PC-3 (cell line): ENCODE measurements at regions not wholly inside any gene's neighbourhood (a gene's known extent, or its start where the extent isn't known, plus 50 kb on each side); places are given as distances from the start of the nearest gene placed in this dataset.

ENCODE experiments used
- ATAC-seq: fragments of 200-7000 bp; cut with Tn5 transposase; 2 replicates; pipeline ENCODE4 v1.9.1; 2020; ENCODE audit warnings: mild to moderate bottlenecking, moderate library complexity
- BruUV-seq: library from RNA; stranded (reverse); fragments of 400-500 nt; replicated peaks from 2 replicates; lab custom pipeline; 2021; lab: Mats Ljungman, UMichigan
- CTCF ChIA-PET: fragments of 300-600 bp; sonication (Branson Sonifier 250); formaldehyde crosslinking; loops from one replicate; lab custom pipeline; 2022; ENCODE audit warnings: antibody characterized with exemption; lab: Charles Lee
- POLR2A ChIA-PET: fragments of 300-600 bp; sonication (Branson Sonifier 250); formaldehyde crosslinking; loops from one replicate; lab custom pipeline; 2022; ENCODE audit warnings: antibody characterized with exemption; ENCODE audit not compliant: unreplicated experiment; lab: Charles Lee
- DNase-seq: peaks from one replicate; pipeline ENCODE4 v3.0.0-alpha.2; 2015
- H2AFZ ChIP-seq: fragments of 300-600 bp; sonication (generic); 2 replicates; pipeline ENCODE4 v1.6.0; 2016; ENCODE audit warnings: antibody characterized with exemption, low read length
- H3F3A ChIP-seq: fragments of 300-600 bp; sonication (generic); one replicate; pipeline ENCODE4 v1.6.0; 2017; ENCODE audit warnings: antibody characterized with exemption, low read length, control low read depth, mild to moderate bottlenecking; ENCODE audit not compliant: unreplicated experiment
- H3K27ac ChIP-seq: fragments of 300-600 bp; sonication (generic); 2 replicates; pipeline ENCODE4 v1.5.1; 2016; ENCODE audit warnings: mild to moderate bottlenecking, low read length
- H3K27me3 ChIP-seq: fragments of 300-600 bp; sonication (generic); 2 replicates; pipeline ENCODE4 v1.6.1; 2016; ENCODE audit warnings: low read length, mixed read lengths
- H3K36me3 ChIP-seq: fragments of 300-600 bp; sonication (generic); 2 replicates; pipeline ENCODE4 v1.6.1; 2016; ENCODE audit warnings: low read depth, mixed run types, low read length, mixed read lengths
- H3K4me1 ChIP-seq: fragments of 300-600 bp; sonication (generic); 2 replicates; pipeline ENCODE4 v1.5.1; 2016; ENCODE audit warnings: low read length; ENCODE audit not compliant: insufficient read depth
- H3K4me2 ChIP-seq: fragments of 300-600 bp; sonication (generic); 2 replicates; pipeline ENCODE4 v1.6.0; 2016; ENCODE audit warnings: low read length
- H3K4me3 ChIP-seq: fragments of 300-600 bp; sonication (generic); 2 replicates; pipeline ENCODE4 v1.5.1; 2016; ENCODE audit warnings: mild to moderate bottlenecking, low read length, mixed read lengths
- H3K79me2 ChIP-seq: fragments of 300-600 bp; sonication (generic); 2 replicates; pipeline ENCODE4 v1.6.1; 2017; ENCODE audit warnings: low read length, mixed read lengths
- H3K9ac ChIP-seq: fragments of 300-600 bp; sonication (generic); 2 replicates; pipeline ENCODE4 v1.6.0; 2016; ENCODE audit warnings: mild to moderate bottlenecking, low read length
- H3K9me2 ChIP-seq: fragments of 300-600 bp; sonication (generic); replicated peaks from 2 replicates; pipeline ENCODE4 v1.6.1; 2016; ENCODE audit warnings: mixed run types, low read length, mixed read lengths
- H3K9me3 ChIP-seq: fragments of 300-600 bp; sonication (generic); 2 replicates; pipeline ENCODE4 v1.6.1; 2016; ENCODE audit warnings: low read length, mixed read lengths
- H4K20me1 ChIP-seq: fragments of 300-600 bp; sonication (generic); 2 replicates; pipeline ENCODE4 v1.6.1; 2016; ENCODE audit warnings: low read length, mixed read lengths
- EZH2 ChIP-seq: fragments of 300-600 bp; sonication (generic); IDR thresholded peaks from one replicate; pipeline ENCODE4 v1.6.1; 2017; ENCODE audit warnings: antibody characterized with exemption, mild to moderate bottlenecking, low read length; ENCODE audit not compliant: unreplicated experiment
- EZH2phosphoT487 ChIP-seq: fragments of 300-600 bp; sonication (generic); IDR thresholded peaks from 2 replicates; pipeline ENCODE4 v1.6.1; 2018; ENCODE audit warnings: mild to moderate bottlenecking, antibody characterized with exemption, low read length, borderline replicate concordance
- intact Hi-C: fragments of 100-400 bp; cut with micrococcal nuclease; formaldehyde crosslinking; loops from 2 replicates; pipeline ENCODE4 v1.9.0; 2023
- TF ChIP-seq, protein P1 (sequence below): fragments of 300-600 bp; sonication (generic); conservative IDR thresholded peaks from 2 replicates; pipeline ENCODE4 v1.5.1; 2017; ENCODE audit warnings: antibody characterized with exemption, low read depth, mild to moderate bottlenecking, low read length

DNA sequence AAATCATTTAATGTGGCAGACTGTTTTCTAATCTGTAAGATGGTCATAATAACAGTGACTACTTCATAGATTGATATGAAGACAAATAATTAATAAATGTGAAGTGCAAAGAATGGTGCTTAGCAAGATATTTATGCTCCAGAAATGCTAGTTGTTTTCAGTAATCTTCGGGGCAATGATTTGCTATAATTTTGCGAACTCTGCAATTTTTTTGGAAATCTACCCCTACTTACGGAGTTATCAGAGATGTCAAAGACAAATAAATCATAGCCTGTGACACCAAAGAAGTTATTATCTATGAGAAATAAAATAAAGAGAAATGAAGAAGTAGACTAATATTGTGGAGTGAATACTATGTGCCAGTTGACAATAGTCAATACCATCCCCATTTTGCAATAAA lies 634.1 kb upstream of the LRRC4C start:
- no peaks in the 10 kb centered on the region for H3F3A ChIP-seq
- H3K27me3 ChIP-seq: no peaks in the 10 kb centered on the region
- ChIA-PET POLR2A (no interaction called here), CTCF (no interaction called here)
- H4K20me1 ChIP-seq: no peaks in the 10 kb centered on the region
- no peak overlapping the region for H3K4me2 ChIP-seq
- no TSS peak for BruUV-seq
- DNase-seq (no peak), ATAC-seq (no peak)
- TF ChIP-seq, protein P1, sequence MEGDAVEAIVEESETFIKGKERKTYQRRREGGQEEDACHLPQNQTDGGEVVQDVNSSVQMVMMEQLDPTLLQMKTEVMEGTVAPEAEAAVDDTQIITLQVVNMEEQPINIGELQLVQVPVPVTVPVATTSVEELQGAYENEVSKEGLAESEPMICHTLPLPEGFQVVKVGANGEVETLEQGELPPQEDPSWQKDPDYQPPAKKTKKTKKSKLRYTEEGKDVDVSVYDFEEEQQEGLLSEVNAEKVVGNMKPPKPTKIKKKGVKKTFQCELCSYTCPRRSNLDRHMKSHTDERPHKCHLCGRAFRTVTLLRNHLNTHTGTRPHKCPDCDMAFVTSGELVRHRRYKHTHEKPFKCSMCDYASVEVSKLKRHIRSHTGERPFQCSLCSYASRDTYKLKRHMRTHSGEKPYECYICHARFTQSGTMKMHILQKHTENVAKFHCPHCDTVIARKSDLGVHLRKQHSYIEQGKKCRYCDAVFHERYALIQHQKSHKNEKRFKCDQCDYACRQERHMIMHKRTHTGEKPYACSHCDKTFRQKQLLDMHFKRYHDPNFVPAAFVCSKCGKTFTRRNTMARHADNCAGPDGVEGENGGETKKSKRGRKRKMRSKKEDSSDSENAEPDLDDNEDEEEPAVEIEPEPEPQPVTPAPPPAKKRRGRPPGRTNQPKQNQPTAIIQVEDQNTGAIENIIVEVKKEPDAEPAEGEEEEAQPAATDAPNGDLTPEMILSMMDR: no peak
- no peak for TF ChIP-seq EZH2
- TF ChIP-seq EZH2phosphoT487: no peak
- no peaks in the 10 kb centered on the region for H3K9me2 ChIP-seq
- H3K4me1 ChIP-seq: no peaks in the 10 kb centered on the region
- H3K9me3 ChIP-seq: no peaks in the 10 kb centered on the region
- intact Hi-C loops: no loop called here
- no peaks in the 10 kb centered on the region for H3K79me2 ChIP-seq
- H3K9ac ChIP-seq: no peak overlapping the region
- H3K36me3 ChIP-seq: no peaks in the 10 kb centered on the region
- H2AFZ ChIP-seq: no peak overlapping the region
- H3K4me3 ChIP-seq: no peak overlapping the region
- no peak overlapping the region for H3K27ac ChIP-seq

DNA sequence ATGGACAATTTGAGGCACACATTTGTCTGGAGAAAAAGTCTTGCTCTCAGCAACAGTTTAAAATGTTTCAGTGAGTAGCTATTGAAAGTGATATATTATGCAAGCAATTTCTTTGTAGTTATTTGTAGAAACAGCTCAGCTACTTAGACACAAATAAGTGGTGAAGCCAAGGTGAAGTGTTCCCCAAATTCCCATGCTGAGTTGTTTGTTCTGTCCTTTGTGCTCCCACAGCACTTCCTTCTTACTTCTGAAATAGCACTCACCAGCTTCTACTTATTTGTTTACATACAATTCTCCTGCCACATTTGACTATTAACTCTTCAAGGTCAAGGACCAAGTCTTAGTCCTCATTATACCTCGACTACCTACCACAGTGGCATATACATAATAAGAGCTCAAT lies 638.6 kb upstream of the LRRC4C start:
- H3K4me1 ChIP-seq: no peaks in the 10 kb centered on the region
- no peak overlapping the region for H3K27ac ChIP-seq
- H2AFZ ChIP-seq: no peak overlapping the region
- no peak overlapping the region for H3K4me3 ChIP-seq
- POLR2A ChIA-PET: no interaction called here
- CTCF ChIA-PET: no interaction called here
- no peaks in the 10 kb centered on the region for H3K36me3 ChIP-seq
- no peak overlapping the region for H3K9ac ChIP-seq
- no peaks in the 10 kb centered on the region for H3F3A ChIP-seq
- H3K27me3 ChIP-seq: no peaks in the 10 kb centered on the region
- H3K9me2 ChIP-seq: no peaks in the 10 kb centered on the region
- DNase-seq: no peak
- intact Hi-C loops: no loop called here
- no peaks in the 10 kb centered on the region for H3K79me2 ChIP-seq
- no peaks in the 10 kb centered on the region for H4K20me1 ChIP-seq
- BruUV-seq: no TSS peak
- no peak for ATAC-seq
- H3K4me2 ChIP-seq: no peak overlapping the region
- no peaks in the 10 kb centered on the region for H3K9me3 ChIP-seq
- TF ChIP-seq EZH2 (no peak), EZH2phosphoT487 (no peak)
- TF ChIP-seq, protein P1: no peak

DNA sequence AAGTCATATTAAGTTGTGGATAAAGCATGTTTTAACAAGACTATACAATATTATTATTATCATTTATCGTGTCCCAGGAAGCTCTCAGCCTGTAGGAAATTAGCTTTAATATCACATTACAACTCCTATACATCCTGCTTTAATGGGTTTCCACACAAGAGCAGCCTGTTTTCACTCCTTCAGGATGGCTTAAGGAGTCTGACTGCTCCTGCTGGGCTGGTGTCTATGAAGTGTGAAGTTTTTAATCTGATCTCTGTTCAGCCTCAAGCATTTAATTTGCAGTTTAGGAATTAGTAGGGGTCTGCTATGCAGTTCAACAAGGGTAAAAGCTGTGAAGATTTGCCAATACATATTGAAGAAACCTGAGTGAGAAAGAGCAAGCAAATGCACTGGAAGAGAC lies 653.4 kb upstream of the LRRC4C start:
- H3K36me3 ChIP-seq: no peaks in the 10 kb centered on the region
- no peaks in the 10 kb centered on the region for H4K20me1 ChIP-seq
- no peaks in the 10 kb centered on the region for H3K27me3 ChIP-seq
- no peak overlapping the region for H3K27ac ChIP-seq
- H3K79me2 ChIP-seq: no peaks in the 10 kb centered on the region
- H3K9me3 ChIP-seq: no peaks in the 10 kb centered on the region
- CTCF ChIA-PET: no interaction called here
- DNase-seq (no peak), ATAC-seq (no peak)
- POLR2A ChIA-PET: no interaction called here
- no peak overlapping the region for H3K4me3 ChIP-seq
- H3K9me2 ChIP-seq: no peaks in the 10 kb centered on the region
- no peak overlapping the region for H3K9ac ChIP-seq
- no peaks in the 10 kb centered on the region for H3K4me1 ChIP-seq
- no peak overlapping the region for H2AFZ ChIP-seq
- H3F3A ChIP-seq: no peaks in the 10 kb centered on the region
- intact Hi-C loops: no loop called here
- no TSS peak for BruUV-seq
- TF ChIP-seq, protein P1: no peak
- TF ChIP-seq EZH2phosphoT487: no peak
- TF ChIP-seq EZH2: no peak
- no peak overlapping the region for H3K4me2 ChIP-seq
